Transverse colon (tissue), 3 donors: ENCODE measurements at regions not wholly inside any gene's neighbourhood (a gene's known extent, or its start where the extent isn't known, plus 50 kb on each side); places are given as distances from the start of the nearest gene placed in this dataset.

Source experiments
- EP300 ChIP-seq: sonication (generic); formaldehyde crosslinking; IDR thresholded peaks from one replicate; pipeline ENCODE4 v1.6.1; 2017; ENCODE audit warnings: antibody characterized with exemption, low read depth
- POLR2A ChIP-seq: fragments of 450-650 bp; IDR thresholded peaks from one replicate; pipeline ENCODE4 v1.6.1; 2016; ENCODE audit warnings: antibody characterized with exemption, mild to moderate bottlenecking, moderate library complexity
- TF ChIP-seq, protein P1 (sequence below), 5 experiments: fragments of 200-600 bp in 3 of 5; fragments of 450-650 bp in 2 of 5; sonication (generic) in 3 of 5; IDR thresholded peaks; 1 replicate in 2 of 5; 2 replicates in 3 of 5; pipeline ENCODE4 v1.5.1; 2016 to 2017; ENCODE audit warnings: antibody characterized with exemption in 5 of 5, inconsistent platforms in 3 of 5, mild to moderate bottlenecking in 2 of 5, moderate library complexity in 1 of 5

DNA sequence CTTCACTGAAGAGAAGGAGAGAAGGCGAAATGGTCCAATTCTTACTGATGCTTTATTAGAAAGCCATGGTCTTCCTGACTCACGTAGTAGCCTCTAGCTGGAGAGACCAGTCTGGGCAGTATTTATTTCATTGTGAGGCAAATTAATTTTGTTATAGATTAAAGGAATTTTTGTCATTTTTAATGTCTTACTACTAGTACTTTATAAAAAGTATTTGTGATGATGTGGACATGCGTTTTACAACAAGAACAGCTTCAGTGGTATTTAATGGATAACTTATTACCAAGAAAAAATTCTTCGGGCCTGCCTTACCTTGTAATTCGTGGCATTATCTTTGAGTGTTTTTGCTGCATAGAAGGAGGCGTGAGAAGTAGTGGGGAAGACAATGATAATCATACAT lies 339.4 kb upstream of the SHH start:
- TF ChIP-seq, protein P1, sequence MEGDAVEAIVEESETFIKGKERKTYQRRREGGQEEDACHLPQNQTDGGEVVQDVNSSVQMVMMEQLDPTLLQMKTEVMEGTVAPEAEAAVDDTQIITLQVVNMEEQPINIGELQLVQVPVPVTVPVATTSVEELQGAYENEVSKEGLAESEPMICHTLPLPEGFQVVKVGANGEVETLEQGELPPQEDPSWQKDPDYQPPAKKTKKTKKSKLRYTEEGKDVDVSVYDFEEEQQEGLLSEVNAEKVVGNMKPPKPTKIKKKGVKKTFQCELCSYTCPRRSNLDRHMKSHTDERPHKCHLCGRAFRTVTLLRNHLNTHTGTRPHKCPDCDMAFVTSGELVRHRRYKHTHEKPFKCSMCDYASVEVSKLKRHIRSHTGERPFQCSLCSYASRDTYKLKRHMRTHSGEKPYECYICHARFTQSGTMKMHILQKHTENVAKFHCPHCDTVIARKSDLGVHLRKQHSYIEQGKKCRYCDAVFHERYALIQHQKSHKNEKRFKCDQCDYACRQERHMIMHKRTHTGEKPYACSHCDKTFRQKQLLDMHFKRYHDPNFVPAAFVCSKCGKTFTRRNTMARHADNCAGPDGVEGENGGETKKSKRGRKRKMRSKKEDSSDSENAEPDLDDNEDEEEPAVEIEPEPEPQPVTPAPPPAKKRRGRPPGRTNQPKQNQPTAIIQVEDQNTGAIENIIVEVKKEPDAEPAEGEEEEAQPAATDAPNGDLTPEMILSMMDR (IDR thresholded peaks at IDR 0.05), result no peak
- no peak for TF ChIP-seq EP300
- TF ChIP-seq POLR2A, result no peak
